Caco-2 (cell line): ENCODE measurements at regions not wholly inside any gene's neighbourhood (a gene's known extent, or its start where the extent isn't known, plus 50 kb on each side); places are given as distances from the start of the nearest gene placed in this dataset.
A peak's percentile ranks its signal among the peaks of the same experiment; 100 is the strongest.

Experiments
- BruUV-seq: library from RNA; stranded (reverse); fragments of 400-500 nt; replicated peaks from 2 replicates; lab custom pipeline; 2021; lab: Mats Ljungman, UMichigan
- CTCF ChIA-PET: fragments of 300-600 bp; sonication (Branson Sonifier 250); formaldehyde crosslinking; loops from one replicate; lab custom pipeline; 2022; ENCODE audit warnings: antibody characterized with exemption; lab: Charles Lee
- POLR2A ChIA-PET: fragments of 300-600 bp; sonication (Branson Sonifier 250); formaldehyde crosslinking; loops from one replicate; lab custom pipeline; 2022; ENCODE audit warnings: antibody characterized with exemption; lab: Charles Lee
- DNase-seq, 2 experiments: peaks; one replicate each; pipeline versions ENCODE4 v3.0.0 to v3.0.0-alpha.2; 2020 to 2022
- H3K27me3 ChIP-seq: replicated peaks from 2 replicates; pipeline ENCODE4 v1.6.0; 2011; ENCODE audit warnings: low read length; ENCODE audit not compliant: control insufficient read depth, insufficient read depth
- H3K36me3 ChIP-seq: 2 replicates; pipeline ENCODE4 v1.5.1; 2011; ENCODE audit warnings: low read length; ENCODE audit not compliant: control insufficient read depth, insufficient read depth
- H3K4me1 ChIP-seq: fragments of 250-450 bp; sonication (Bioruptor Pico); 2 replicates; pipeline ENCODE4 v1.5.1; 2020; ENCODE audit warnings: mild to moderate bottlenecking
- H3K4me3 ChIP-seq: 2 replicates; pipeline ENCODE4 v1.5.1; 2011; ENCODE audit warnings: low read depth, mild to moderate bottlenecking, control low read depth, low read length
- H3K9me3 ChIP-seq: fragments of 250-450 bp; sonication (Bioruptor Pico); 2 replicates; pipeline ENCODE4 v1.5.1; 2020; ENCODE audit warnings: mild to moderate bottlenecking, moderate library complexity
- H3K27ac Mint-ChIP-seq: one replicate; pipeline ENCODE4 v1.8.0; 2022; ENCODE audit warnings: mixed read lengths; ENCODE audit not compliant: unreplicated experiment
- H3K27me3 Mint-ChIP-seq: one replicate; pipeline ENCODE4 v1.8.0; 2022; ENCODE audit warnings: mixed read lengths; ENCODE audit not compliant: insufficient read depth, unreplicated experiment
- H3K36me3 Mint-ChIP-seq: one replicate; pipeline ENCODE4 v1.8.0; 2022; ENCODE audit warnings: mild to moderate bottlenecking, mixed read lengths; ENCODE audit not compliant: insufficient read depth, unreplicated experiment
- H3K4me1 Mint-ChIP-seq: one replicate; pipeline ENCODE4 v1.8.0; 2022; ENCODE audit warnings: low read depth, mixed read lengths; ENCODE audit not compliant: unreplicated experiment
- H3K4me3 Mint-ChIP-seq: one replicate; pipeline ENCODE4 v1.8.0; 2022; ENCODE audit warnings: mild to moderate bottlenecking, moderate library complexity, mixed read lengths; ENCODE audit not compliant: unreplicated experiment
- H3K9me3 Mint-ChIP-seq: one replicate; pipeline ENCODE4 v1.8.0; 2022; ENCODE audit warnings: mixed read lengths; ENCODE audit not compliant: unreplicated experiment
- CTCF ChIP-seq, 2 experiments: fragments of 200-600 bp in 1 of 2; IDR thresholded peaks; 1 replicate in 1 of 2; 2 replicates in 1 of 2; pipeline versions ENCODE4 v1.5.1 to v1.8.0; 2011 to 2022; ENCODE audit warnings: antibody characterized with exemption in 1 of 2, control low read depth in 1 of 2, inconsistent platforms in 1 of 2, low read depth in 1 of 2, low read length in 1 of 2, mild to moderate bottlenecking in 1 of 2, moderate library complexity in 1 of 2; ENCODE audit not compliant: insufficient read depth in 1 of 2, severe bottlenecking in 1 of 2, unreplicated experiment in 1 of 2
- intact Hi-C: fragments of 100-400 bp; cut with micrococcal nuclease; formaldehyde crosslinking; loops from one replicate; pipeline ENCODE4 v1.10.0; 2022; ENCODE audit not compliant: unreplicated experiment

- CTCF ChIA-PET, result interaction anchor here (0.7 kb wide), 1 partner anchor 64 kb away, joined by 3 read pairs; no protein-coding TSS in a partner anchor
- Histone ChIP-seq H3K4me1 (peaks cover 13% of the 10 kb centered on the region), H3K27me3 (no peaks in the 10 kb centered on the region), H3K4me3 (no peak overlapping the region), H3K9me3 (no peaks in the 10 kb centered on the region), H3K36me3 (no peaks in the 10 kb centered on the region)
- no peak for DNase-seq
- BruUV-seq, result no TSS peak
- H3K9me3 Mint-ChIP-seq, result no peaks in the 10 kb centered on the region
- no peaks in the 10 kb centered on the region for H3K4me1 Mint-ChIP-seq
- no peak overlapping the region for H3K27ac Mint-ChIP-seq
- no peaks in the 10 kb centered on the region for H3K27me3 Mint-ChIP-seq
- H3K36me3 Mint-ChIP-seq, result no peaks in the 10 kb centered on the region
- H3K4me3 Mint-ChIP-seq, result no peak overlapping the region
- intact Hi-C loops, result no loop called here
- no peak for TF ChIP-seq CTCF (IDR thresholded peaks at IDR 0.05; ENCODE audit: insufficient read depth in 1 of 2, low read depth in 1 of 2, low read length in 1 of 2, severe bottlenecking in 1 of 2, unreplicated experiment in 1 of 2)
- POLR2A ChIA-PET, result no interaction called here
Measured at GRCh38 chr11:110003426-110003825, 89.8 kb upstream of the ZC3H12C start.

GRCh38 chr11:110011595-110011994, 81.6 kb upstream of the ZC3H12C start:
- H3K36me3 ChIP-seq, result no peaks in the 10 kb centered on the region
- BruUV-seq, result no TSS peak
- H3K27me3 ChIP-seq, result no peaks in the 10 kb centered on the region
- H3K9me3 ChIP-seq, result peaks cover 15% of the 10 kb centered on the region
- ChIA-PET POLR2A (no interaction called here), CTCF (no interaction called here)
- H3K9me3 Mint-ChIP-seq, result peaks cover 28% of the 10 kb centered on the region
- H3K27ac Mint-ChIP-seq, result no peak overlapping the region
- intact Hi-C loops, result no loop called here
- peaks cover 8% of the 10 kb centered on the region for H3K27me3 Mint-ChIP-seq
- H3K36me3 Mint-ChIP-seq, result no peaks in the 10 kb centered on the region
- H3K4me1 ChIP-seq, result no peaks in the 10 kb centered on the region
- no peak overlapping the region for H3K4me3 Mint-ChIP-seq
- no peak for TF ChIP-seq CTCF (IDR thresholded peaks at IDR 0.05; ENCODE audit: insufficient read depth in 1 of 2, low read depth in 1 of 2, low read length in 1 of 2, severe bottlenecking in 1 of 2, unreplicated experiment in 1 of 2)
- no peak overlapping the region for H3K4me3 ChIP-seq
- DNase-seq, result no peak
- peaks cover 11% of the 10 kb centered on the region for H3K4me1 Mint-ChIP-seq

- ChIA-PET POLR2A (no interaction called here), CTCF (no interaction called here)
- no peaks in the 10 kb centered on the region for H3K36me3 ChIP-seq
- intact Hi-C loops, result loop anchor here (1.0 to 5.0 kb wide), 4 partner anchors 34 to 77 kb away; partner anchors contain the start of gene ZC3H12C
- no TSS peak for BruUV-seq
- H3K9me3 ChIP-seq, result peaks cover 15% of the 10 kb centered on the region
- Mint-ChIP-seq H3K27ac (no peak overlapping the region), H3K36me3 (no peaks in the 10 kb centered on the region), H3K4me3 (no peak overlapping the region), H3K27me3 (peaks cover 24% of the 10 kb centered on the region), H3K4me1 (peaks cover 11% of the 10 kb centered on the region), H3K9me3 (peaks cover 21% of the 10 kb centered on the region)
- no peaks in the 10 kb centered on the region for H3K4me1 ChIP-seq
- no peak for TF ChIP-seq CTCF (IDR thresholded peaks at IDR 0.05; ENCODE audit: insufficient read depth in 1 of 2, low read depth in 1 of 2, low read length in 1 of 2, severe bottlenecking in 1 of 2, unreplicated experiment in 1 of 2)
- no peak overlapping the region for H3K4me3 ChIP-seq
- no peaks in the 10 kb centered on the region for H3K27me3 ChIP-seq
- DNase-seq, result peak in 1 of 2 experiments; percentile 16
Measured at GRCh38 chr11:110015695-110016094, 77.5 kb upstream of the ZC3H12C start.
